ENCODE measurements at regions not wholly inside any gene's neighbourhood (a gene's known extent, or its start where the extent isn't known, plus 50 kb on each side); places are given as distances from the start of the nearest gene placed in this dataset.

DNA sequence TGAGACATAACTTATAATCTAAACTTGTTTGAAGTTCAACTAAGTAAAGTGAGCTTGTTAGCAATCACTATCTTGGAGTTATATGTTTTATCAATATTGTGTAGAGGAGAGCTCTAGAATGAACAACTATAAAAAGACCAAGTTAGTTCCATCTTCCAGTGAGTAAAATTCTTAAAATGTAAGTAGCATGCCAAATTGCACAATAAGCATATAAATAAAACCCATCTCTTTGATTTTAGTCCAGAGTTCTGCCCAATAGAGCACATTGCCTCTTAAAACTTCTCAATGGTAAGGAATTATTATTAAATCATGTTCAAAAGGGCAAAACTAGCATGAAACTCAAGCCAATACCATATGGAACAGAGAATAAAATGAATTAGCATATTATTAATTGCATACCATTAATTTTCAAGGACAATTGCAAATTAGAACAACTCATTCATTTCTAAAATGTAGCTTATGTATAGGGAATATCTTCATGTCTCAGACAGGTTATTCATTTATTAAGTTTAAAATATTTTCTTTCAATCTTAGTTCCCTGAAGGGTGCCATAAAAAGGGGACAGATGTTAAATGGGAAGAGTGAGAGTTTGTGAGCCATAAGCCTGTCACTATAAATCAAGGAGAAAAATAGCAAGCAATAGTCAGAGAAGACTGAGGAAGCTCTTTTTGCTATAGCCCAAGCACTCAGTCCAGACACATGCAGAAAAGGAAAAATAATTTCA lies 507.6 kb downstream of the CENPC start:
- ChIA-PET POLR2A (no interaction called here), CTCF (no interaction called here)

DNA sequence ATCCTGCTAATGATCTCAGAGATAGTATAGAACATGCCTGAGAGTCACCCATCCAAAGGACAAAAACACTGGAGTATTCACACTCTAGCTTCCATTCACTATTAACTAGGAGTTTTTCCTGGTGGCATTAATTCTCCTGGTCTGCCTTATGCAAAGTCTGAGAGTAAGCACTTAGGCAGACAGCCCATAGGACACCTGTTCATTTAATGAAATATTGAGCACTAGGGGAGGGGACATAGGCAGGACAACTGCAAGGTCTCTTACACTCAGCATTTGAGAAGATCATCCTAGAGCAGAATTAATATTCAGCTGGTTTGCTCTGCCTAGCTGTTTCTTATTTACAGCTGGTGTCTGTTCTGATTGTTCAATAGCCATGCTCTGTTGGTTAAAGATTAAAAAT lies 508.5 kb downstream of the CENPC start:
- Histone ChIP-seq H3K36me3 (replicated peaks in 1 of 2; ENCODE audit: control insufficient read depth in 1 of 2, insufficient read depth in 2 of 2, low read length in 1 of 2) (no peaks in the 10 kb centered on the region), H3K9ac (no peak overlapping the region), H3K79me2 (ENCODE audit: insufficient read depth) (no peaks in the 10 kb centered on the region), H3K9me3 (no peaks in the 10 kb centered on the region), H3K27me3 (ENCODE audit: insufficient read depth) (no peaks in the 10 kb centered on the region), H2AFZ (ENCODE audit: low read depth) (no peak overlapping the region), H3K4me2 (no peak overlapping the region), H4K20me1 (ENCODE audit: insufficient read depth) (no peaks in the 10 kb centered on the region), H3K27ac (ENCODE audit: low read depth in 2 of 2, low read length in 1 of 2) (no peak overlapping the region), H3K9me2 (no peaks in the 10 kb centered on the region), H3K4me3 (ENCODE audit: low read depth in 2 of 2, low read length in 1 of 2) (no peak overlapping the region), H3F3A (replicated peaks; ENCODE audit: insufficient read depth) (no peaks in the 10 kb centered on the region), H3K4me1 (ENCODE audit: control insufficient read depth in 1 of 2, insufficient read depth in 2 of 2, low read depth in 1 of 2, low read length in 1 of 2) (no peaks in the 10 kb centered on the region)
- CTCF ChIA-PET = no interaction called here
- DNase-seq = no peak
- TF ChIP-seq, protein P1, sequence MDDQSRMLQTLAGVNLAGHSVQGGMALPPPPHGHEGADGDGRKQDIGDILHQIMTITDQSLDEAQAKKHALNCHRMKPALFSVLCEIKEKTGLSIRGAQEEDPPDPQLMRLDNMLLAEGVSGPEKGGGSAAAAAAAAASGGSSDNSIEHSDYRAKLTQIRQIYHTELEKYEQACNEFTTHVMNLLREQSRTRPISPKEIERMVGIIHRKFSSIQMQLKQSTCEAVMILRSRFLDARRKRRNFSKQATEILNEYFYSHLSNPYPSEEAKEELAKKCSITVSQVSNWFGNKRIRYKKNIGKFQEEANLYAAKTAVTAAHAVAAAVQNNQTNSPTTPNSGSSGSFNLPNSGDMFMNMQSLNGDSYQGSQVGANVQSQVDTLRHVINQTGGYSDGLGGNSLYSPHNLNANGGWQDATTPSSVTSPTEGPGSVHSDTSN (IDR thresholded peaks at IDR 0.05) = no peak
- TF ChIP-seq NRF1 (IDR thresholded peaks at IDR 0.05; ENCODE audit: low read depth, low read length) = no peak
- no peak for TF ChIP-seq FOXM1 (IDR thresholded peaks at IDR 0.05; ENCODE audit: low read depth)
- TF ChIP-seq TCF12 (IDR thresholded peaks at IDR 0.05) = no peak
- TF ChIP-seq POLR2AphosphoS5 (IDR thresholded peaks at IDR 0.05; ENCODE audit: low read depth, low read length) = no peak
- no peak for TF ChIP-seq RCOR1 (IDR thresholded peaks at IDR 0.05; ENCODE audit: low read length)
- no peak for TF ChIP-seq GABPA (IDR thresholded peaks at IDR 0.05; ENCODE audit: low read depth)
- TF ChIP-seq YY1 (IDR thresholded peaks at IDR 0.05; ENCODE audit: low read depth) = no peak
- TF ChIP-seq FOXJ3 (CRISPR knock-in tag; IDR thresholded peaks at IDR 0.05) = no peak
- POLR2A ChIA-PET = no interaction called here

More for the DNA sequence above, 507.6 kb downstream of the CENPC start:
- H2AFZ ChIP-seq (ENCODE audit: low read depth) = no peak overlapping the region
- H3K4me1 ChIP-seq (ENCODE audit: control insufficient read depth in 1 of 2, insufficient read depth in 2 of 2, low read depth in 1 of 2, low read length in 1 of 2) = no peaks in the 10 kb centered on the region
- TF ChIP-seq SIN3A (IDR thresholded peaks at IDR 0.05; ENCODE audit: borderline replicate concordance, low read depth, low read length) = no peak
- TF ChIP-seq RXRA (IDR thresholded peaks at IDR 0.05; ENCODE audit: borderline replicate concordance, low read depth) = no peak
- TF ChIP-seq EZH2phosphoT487 (IDR thresholded peaks at IDR 0.05; ENCODE audit: borderline replicate concordance, low read depth) = no peak
- no peak for TF ChIP-seq TAF1 (IDR thresholded peaks at IDR 0.05; ENCODE audit: borderline replicate concordance, low read depth, low read length)
- TF ChIP-seq NRF1 (IDR thresholded peaks at IDR 0.05; ENCODE audit: low read depth, low read length) = no peak
- no peak for TF ChIP-seq NFIC (IDR thresholded peaks at IDR 0.05; ENCODE audit: borderline replicate concordance)
- TF ChIP-seq GATA2 (CRISPR knock-in tag; IDR thresholded peaks at IDR 0.05) = no peak
- TF ChIP-seq, protein P2, sequence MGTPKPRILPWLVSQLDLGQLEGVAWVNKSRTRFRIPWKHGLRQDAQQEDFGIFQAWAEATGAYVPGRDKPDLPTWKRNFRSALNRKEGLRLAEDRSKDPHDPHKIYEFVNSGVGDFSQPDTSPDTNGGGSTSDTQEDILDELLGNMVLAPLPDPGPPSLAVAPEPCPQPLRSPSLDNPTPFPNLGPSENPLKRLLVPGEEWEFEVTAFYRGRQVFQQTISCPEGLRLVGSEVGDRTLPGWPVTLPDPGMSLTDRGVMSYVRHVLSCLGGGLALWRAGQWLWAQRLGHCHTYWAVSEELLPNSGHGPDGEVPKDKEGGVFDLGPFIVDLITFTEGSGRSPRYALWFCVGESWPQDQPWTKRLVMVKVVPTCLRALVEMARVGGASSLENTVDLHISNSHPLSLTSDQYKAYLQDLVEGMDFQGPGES (IDR thresholded peaks at IDR 0.05; ENCODE audit: low read depth, low read length) = no peak
- no peak for TF ChIP-seq YY1 (IDR thresholded peaks at IDR 0.05; ENCODE audit: low read depth)
- TF ChIP-seq MEF2A (IDR thresholded peaks at IDR 0.05; ENCODE audit: borderline replicate concordance, low read depth) = no peak
- TF ChIP-seq, protein P3, sequence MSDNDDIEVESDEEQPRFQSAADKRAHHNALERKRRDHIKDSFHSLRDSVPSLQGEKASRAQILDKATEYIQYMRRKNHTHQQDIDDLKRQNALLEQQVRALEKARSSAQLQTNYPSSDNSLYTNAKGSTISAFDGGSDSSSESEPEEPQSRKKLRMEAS (IDR thresholded peaks at IDR 0.05; ENCODE audit: low read depth) = no peak
- no peak for TF ChIP-seq MXI1 (IDR thresholded peaks at IDR 0.05; ENCODE audit: low read depth, low read length)
- H3K9me3 ChIP-seq = no peaks in the 10 kb centered on the region
- no peak for DNase-seq
- H3K9me2 ChIP-seq = no peaks in the 10 kb centered on the region
- H3K4me3 ChIP-seq (ENCODE audit: low read depth in 2 of 2, low read length in 1 of 2) = no peak overlapping the region
- H3K4me2 ChIP-seq = no peak overlapping the region
- no peaks in the 10 kb centered on the region for H3F3A ChIP-seq (replicated peaks; ENCODE audit: insufficient read depth)
- H3K79me2 ChIP-seq (ENCODE audit: insufficient read depth) = no peaks in the 10 kb centered on the region
- no peak overlapping the region for H3K9ac ChIP-seq
- H3K36me3 ChIP-seq (replicated peaks in 1 of 2; ENCODE audit: control insufficient read depth in 1 of 2, insufficient read depth in 2 of 2, low read length in 1 of 2) = no peaks in the 10 kb centered on the region
- no peak overlapping the region for H3K27ac ChIP-seq (ENCODE audit: low read depth in 2 of 2, low read length in 1 of 2)
- no peaks in the 10 kb centered on the region for H4K20me1 ChIP-seq (ENCODE audit: insufficient read depth)
- no peaks in the 10 kb centered on the region for H3K27me3 ChIP-seq (ENCODE audit: insufficient read depth)

All from SK-N-SH (cell line).